ENCODE measurements at regions not wholly inside any gene's neighbourhood (a gene's known extent, or its start where the extent isn't known, plus 50 kb on each side); places are given as distances from the start of the nearest gene placed in this dataset.
"Not testable (repeated sequence)": the region's sequence is repeated elsewhere in the genome, so short reads cannot be mapped to it uniquely, and the experiment has no call there.

DNA sequence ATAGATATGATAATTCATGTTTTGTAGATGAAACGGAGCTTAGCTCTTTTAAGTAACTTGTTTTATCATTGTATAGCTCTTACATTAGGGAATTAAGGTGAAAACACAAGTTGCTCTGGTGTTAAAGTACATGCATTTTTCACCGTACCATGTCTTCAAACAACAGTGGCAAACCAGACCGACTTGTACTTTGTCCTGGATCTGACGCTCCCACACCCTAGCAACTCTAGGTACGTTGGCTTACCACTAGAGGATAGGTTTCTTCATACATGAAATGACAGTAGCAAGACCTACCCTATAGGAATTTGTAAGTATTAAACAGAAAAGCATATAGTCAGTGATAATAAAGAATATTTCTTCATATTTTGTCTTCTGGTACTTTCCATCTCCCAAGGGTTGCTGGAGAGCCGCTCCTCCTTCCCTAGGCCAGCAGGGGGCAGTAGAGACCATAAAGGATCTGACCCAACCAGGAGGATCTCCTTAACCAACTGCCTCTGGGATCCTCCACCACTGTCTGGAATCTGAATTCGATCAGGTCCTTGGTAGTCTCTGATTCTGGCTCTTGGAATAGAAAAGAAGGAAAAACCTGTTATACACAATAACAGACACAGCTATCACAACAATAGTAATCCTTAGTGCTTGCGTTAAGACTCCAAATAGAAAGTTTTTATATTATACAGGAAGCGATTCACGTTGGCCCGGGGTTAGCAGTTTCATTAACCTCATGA, 136.7 kb downstream of the CAVIN4 start:
- DNase-seq, result peak; percentile 40

DNA sequence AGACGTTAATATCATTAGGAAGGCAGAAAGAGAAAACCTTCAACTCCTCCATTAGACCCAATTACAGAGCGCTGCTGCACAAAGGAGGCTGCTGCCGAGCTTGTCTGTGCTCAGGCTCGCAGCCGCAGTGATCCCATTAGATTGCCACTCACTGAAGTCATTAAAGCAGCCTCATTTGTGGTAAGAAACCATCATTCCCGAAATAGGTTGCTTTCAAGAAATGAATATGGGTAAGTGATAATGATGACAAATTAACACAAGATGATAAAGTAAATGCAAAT, 137.2 kb downstream of the CAVIN4 start:
- DNase-seq, result no peak

DNA sequence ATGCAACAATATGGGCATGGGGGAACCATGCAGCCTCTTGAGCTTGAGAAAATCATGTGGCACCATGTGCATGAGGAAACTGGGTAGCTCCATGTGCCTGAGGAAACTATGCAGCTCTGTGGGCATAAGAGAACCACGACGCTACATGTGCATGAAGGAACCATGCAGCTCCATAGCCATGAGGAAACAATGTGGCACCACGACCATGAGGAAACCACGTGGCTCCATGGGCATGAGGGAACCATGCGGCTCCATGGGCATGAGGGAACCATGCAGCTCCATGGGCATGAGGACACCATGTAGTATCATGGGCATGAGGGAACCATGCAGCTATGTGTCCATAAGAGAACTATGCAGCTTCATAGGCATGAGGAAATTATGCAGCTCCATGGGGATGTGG, 140.8 kb downstream of the CAVIN4 start:
- DNase-seq, result no peak

DNA sequence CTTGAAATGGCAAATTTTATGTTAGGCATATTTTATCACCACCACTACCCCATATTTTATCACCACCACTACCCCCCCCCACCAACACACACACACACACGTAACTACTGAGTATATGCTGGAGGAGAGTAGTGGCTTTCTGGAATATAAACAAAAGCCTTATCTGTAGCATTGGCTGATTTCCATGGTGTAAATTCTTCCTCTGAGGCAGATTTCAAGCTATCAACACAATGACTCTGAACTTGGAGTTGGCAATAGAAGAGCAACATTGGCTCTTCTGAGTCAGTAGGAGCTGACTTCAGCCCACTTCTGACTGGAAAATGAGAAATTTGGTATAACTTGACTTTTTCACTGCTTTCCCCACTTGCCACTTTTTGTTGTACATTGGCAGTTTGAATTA, 143.0 kb downstream of the CAVIN4 start:
- DNase-seq, result no peak

DNA sequence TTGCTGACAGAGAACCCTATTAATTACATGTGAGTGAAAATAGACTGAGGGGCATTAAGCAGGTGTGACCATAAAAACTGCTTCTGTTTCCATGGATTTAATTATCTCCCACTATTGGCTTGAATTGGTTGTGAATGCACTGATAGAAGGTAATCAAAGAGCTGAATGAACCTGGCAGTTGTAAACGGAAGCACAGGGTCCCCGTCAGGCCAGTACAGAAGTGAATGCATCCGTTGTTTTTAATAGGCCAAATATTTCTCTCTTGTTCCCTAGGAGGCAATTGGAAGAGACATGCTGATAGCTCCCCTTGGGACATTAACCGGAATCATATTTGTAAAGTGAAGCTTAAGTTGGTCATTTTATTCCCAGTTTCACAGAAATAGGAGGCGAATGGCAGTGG, 147.0 kb downstream of the CAVIN4 start:
- no peak for DNase-seq

DNA sequence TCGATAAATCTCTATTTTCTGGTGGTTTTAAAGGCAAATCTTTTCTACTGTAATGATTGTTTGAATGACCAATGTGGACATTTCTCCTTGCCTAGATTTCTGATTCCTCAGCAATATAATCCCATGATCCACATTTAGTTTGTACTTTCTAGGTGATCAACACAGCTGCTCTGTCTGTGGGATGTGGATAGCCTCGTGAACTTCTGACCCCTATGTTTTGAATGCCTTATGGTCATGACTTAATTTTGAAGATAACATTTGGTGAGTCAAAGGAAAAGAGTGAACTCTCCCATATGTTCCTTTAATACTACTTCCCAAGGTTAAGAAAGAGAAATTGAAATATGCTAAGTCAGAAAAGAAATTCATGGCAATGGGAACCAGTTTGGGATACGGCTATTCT, 147.5 kb downstream of the CAVIN4 start:
- DNase-seq, result no peak

DNA sequence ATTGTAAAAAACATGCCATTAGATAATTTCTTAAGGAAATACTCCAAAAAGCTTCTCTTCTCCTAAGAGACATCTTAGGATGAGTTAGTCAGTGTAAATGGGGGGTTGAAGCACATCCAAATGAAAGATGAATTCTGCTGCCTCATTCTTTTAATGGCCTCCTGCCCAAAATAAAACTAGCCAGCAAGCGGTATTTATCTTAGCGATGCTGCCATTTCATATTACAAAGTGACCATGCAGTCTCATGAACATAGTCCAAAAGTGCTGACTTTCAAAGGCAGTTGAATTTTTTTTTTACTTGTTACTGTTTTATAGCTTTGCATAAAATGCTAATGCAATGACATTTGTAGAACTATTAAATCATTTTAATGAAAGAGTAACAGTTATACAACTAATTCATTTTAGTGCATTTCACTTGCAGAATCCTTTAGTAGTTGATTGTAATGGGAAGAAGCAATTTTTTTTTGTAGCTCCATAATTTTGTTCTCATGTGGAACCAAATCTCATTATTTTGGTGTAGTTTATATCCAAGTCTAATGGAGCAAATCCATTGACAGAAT, 151.5 kb downstream of the CAVIN4 start:
- DNase-seq, result no peak

DNA sequence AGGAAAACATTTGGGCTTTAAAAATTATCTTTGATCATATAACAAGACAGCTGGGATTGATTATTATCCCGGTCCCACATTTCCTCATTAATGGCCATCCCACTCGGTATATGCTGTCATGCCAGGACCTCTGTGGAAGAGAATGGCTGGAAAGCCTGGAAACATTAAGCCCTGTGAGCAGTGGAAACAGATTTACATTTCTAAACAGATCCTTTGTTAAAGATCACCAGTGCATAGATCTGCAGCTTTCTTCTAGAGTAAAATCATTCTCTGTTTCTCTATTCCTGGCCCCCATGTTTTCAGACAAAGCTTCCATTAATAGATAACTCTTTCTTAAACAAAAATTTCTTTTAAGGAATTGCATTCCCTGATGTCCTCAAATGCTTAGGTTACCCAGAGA, 152.2 kb downstream of the CAVIN4 start:
- DNase-seq, result no peak

DNA sequence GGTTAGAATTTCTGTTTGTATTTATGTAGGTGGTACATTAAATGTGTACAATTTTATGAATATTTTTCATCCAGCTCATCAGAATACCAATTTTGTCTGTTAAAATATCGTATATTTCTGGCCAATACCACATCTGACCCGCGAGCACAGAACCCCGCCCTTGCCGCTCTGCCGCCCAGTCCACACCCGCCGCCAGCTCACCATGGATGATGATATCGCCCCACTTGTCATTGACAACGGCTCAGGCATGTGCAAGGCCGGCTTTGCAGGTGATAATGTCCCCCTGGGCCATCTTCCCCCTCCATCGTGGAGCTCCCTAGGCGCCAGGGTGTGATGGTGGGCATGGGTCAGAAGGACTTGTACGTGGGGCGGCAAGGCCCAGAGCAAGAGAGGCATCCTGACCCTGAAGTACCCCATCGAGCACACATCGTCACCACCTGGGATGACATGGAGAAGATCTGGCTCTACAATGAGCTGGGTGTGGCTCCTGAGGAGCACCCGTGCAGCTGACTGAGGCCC, 153.2 kb downstream of the CAVIN4 start:
- DNase-seq, result no peak

DNA sequence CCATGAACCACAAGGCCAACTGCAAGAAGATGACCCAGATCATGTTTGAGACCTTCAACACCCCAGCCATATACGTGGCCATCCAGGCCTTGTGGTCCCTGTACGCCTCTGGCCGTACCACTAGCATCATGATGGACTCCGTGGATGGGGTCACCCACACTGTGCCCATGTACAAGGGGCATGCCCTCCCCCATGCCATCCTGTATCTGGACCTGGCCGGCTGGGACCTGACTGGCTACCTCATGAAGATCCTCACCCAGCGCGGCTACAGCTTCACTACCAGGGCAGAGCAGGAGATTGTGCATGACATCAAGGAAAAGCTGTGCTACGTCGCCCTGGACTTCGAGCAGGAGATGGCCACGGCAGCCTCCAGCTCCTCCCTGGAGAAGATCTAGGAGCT, 153.7 kb downstream of the CAVIN4 start:
- no peak for DNase-seq

DNA sequence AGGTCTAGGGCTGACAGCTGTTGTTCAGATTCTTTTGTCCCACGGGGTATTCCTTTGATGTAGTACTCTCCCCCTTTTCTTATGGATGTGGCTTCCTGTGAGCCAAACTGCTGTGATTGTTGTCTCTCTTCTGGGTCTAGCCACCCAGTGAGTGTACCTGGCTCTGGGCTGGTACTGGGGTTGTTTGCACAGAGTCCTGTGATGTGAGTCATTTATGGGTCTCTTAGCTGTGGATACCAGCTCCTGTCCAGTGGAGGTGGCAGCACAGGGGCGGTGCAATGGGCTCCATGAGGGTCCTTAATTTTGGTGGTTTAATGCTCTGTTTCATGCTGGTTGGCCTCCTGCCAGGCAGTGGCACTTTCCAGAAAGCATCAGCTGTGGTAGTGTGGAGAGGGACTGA, 161.3 kb downstream of the CAVIN4 start:
- DNase-seq, result no peak

DNA sequence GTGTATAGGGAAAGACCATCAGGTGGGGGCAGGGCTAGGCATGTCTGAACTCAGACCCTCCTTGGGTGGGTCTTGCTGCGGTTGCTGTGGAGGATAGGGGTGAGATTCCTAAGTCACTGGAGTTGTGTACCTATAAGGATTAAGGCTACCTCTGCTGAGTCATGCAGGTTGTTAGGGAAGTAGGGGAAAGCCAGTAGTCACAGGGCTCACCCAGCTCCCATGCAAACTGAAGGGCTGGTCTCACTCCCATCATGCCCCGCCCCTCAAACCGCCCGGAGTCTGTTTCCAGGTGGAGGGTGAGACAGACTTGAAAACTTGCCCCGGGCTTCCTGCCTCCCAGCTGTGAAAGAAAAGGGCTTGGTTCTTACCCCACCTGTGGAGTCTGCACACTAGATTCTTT, 161.8 kb downstream of the CAVIN4 start:
- no peak for DNase-seq

DNA sequence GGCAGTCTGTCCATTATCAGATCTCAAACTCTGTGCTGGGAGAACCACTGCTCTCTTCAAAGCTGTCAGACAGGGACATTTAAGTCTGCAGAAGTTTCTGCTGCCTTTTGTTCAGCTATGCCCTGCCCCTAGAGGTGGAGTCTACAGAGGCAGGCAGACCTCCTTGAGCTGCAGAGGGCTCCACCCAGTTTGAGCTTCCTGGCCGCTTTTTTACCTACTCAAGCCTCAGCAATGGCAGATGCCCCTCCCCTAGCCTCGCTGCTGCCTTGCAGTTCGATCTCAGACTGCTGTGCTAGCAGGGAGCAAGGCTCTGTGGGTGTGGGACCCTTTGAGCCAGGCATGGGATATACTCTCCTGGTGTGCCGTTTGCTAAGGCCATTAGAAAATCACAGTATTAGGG, 171.1 kb downstream of the CAVIN4 start:
- DNase-seq, result not testable (repeated sequence)

DNA sequence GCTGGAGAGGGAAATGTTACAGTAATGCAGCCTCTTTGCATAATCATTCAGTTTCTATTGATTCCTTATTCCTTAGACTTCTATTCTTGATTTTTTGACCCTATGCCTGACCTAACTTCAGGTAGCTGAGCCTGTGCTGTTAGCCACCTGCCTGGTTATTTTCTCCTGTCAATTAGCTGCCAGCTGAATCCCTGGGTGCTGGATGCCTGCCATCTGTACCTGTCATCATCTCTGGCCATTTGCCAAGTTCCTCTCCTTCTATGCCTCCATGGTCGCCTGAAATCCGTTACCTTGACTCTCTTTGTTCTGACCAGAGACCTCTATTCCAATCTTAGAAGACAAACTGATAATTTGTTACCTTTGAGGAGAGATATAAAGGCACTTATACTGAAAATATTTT, 178.3 kb downstream of the CAVIN4 start:
- no peak for DNase-seq

DNA sequence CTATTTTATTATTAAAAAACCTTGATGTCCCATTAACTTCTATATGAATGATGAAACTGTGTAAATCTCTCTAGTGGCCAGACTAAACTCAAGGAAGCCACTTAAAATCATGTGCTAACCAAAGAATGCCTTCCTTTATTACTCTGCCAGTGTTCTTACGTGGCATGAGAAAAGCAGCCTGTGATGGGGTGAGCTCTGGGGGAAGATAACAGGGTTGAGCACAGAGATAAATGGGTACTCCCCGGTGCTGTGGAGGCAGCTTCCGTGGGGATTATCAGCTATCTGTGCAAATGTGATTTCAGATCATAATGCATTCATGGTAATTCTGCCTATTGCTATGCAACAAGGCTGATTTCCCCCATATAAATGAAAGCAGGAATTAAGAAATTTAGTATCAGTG, 181.3 kb downstream of the CAVIN4 start:
- no peak for DNase-seq

DNA sequence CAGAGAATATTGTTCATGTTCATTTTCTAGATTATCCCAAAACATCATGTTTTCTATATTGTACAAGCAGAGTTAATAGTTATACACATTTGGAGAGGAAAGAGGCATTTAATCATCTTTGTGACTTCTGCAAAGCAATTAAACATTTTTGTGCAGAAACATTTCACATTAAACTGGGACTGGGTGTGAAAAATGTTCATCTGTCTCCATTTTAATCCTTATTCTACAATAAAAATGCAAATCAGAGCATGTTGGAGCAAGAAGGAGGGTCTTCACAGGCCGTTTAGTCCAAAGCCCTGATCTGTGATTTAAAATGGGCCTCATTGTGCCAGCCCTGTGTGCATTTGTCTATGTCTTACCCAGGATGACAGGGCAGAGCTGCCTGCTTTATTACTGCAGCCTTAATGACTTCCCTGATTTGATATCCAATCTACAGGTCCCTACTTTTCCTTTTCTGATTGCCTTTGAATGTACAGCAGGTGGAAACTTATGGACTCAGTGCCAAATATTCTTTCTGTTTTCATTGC, 183.5 kb downstream of the CAVIN4 start:
- no peak for DNase-seq

DNA sequence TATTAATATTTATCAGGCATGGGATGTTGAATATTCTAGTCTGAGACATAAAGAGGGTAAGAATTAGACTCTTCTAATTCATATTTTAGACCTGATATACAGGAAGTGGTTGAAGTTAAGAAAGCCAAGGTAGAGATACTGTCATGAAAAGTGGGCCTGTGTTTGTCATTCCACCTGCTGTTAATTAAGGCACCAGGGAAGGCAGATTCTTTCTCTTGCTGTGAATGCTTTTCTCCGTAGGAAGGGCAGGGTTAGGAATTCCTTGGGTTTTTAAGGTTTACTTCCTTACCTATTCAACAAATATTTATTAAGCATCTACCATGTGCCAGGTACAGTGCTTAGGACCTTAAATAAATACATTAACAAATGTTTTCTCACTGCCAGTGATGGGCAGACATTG, 196.4 kb downstream of the CAVIN4 start:
- DNase-seq, result no peak

DNA sequence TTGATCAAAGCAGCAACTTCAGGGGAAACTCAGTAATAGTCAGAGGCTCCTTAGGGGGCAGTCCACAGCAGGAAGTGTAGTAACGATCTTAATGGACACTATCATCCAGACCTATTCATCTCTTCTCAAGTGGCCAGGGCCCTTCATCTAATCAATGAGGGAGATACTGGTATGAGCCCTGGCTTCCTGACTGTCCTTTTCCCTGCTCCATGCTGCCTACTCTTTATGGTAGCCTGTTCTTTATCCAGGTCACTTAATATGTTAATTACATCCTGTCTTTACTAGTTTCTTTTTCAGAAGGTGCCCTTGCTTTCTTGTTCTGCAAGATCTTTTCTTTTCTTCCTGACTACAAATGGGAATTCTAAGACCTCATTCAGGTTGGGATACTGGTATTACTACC, 197.1 kb downstream of the CAVIN4 start:
- DNase-seq, result no peak

DNA sequence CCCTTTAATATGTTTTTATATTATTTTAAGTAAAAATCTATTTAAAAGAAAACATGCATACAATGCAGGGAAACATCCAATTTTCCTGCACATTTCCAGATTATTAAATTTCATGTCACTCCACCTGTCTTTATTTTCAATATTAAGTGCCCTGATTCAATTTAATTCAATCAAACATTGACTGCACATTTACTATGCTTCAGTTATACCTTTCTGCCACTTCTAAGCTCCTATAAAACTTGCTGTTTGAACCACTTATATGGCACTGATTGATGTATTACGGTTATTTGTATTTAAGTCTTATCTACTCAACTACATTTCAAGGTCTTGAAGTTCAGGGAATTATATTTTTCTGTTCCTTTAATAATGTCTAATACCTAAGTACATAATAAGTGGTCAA, 198.0 kb downstream of the CAVIN4 start:
- DNase-seq, result no peak

DNA sequence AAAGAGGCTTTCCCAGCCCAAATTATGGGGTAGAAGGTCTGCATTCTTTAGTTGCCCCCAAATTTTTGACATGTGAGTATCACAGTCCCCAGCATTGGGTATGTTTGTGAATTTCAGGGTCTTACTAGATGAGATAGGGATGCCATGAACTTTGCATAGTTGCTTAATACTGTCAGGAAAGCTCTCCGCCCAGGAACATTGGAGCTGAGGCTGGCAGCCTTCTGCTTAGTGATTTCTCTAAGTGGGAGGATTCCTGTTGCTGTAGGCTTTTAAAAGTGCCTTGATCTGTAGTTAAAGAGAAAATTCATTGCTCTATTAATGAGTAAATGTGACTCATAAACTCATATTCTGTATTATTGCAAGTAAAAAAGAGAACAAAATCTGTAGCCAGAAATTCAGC, 206.9 kb downstream of the CAVIN4 start:
- DNase-seq, result no peak

DNA sequence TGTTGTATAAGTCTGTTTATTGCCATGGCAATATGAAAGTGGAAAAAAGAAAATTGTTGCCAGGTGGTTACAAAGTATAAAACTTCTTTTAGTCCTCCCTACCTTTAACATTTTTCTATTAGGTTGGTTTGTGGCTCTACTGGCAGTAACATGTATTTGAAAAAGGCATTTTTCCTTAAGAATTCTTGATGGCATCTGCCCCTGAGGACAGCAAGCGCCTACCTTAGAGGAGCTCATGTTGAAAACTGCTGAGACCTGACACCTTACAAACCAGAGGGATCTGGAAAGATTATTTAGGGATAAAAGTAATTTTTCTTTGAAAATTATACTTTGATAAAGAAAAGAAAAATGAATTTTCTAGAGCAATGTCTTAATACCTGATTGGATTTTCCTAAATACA, 208.1 kb downstream of the CAVIN4 start:
- no peak for DNase-seq

DNA sequence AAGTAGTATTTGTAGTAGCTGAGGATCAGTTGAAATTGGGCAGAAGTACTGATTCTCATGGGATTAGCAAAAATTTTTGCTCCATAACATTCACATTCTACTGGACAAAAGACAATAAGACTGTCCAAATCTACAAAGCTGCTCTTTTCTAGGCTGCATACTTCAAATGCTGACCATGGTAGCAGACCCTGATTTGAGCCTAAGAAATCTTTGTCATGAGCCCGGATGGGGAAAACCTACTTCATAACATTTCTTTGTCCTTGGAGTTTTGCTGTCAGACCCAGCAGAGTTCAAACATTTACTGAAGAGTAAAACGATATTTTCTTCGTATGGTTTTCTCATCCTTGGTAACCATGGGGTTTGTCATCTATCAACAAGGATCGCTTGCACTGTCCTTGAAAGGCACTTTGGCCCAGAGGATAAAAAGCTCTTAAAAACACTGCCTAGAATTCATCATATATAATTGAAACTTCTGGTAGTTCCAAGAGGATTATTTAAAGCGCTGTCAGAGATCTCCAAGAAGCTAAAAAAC, 216.9 kb downstream of the CAVIN4 start:
- no peak for DNase-seq

DNA sequence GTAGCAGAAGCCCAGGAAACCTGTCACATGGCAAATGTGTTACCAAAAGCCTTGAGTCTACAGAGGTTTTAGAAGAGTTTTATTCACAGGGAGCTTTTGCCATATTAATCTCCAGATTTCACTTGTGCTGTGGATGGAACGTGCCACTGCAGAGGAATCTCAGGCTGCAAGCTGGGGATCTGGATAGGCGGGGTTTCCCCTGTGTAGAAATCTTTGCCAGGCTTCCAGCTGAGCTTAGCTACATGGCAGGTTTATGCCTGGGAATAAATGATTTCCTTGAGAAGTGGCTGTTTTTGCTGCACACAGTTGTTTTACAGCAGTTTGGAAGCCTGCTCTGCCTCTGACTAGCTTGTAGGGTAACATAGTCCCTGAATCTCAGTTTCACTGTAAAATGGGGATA, 224.6 kb upstream of the PLPPR1 start:
- no peak for DNase-seq

DNA sequence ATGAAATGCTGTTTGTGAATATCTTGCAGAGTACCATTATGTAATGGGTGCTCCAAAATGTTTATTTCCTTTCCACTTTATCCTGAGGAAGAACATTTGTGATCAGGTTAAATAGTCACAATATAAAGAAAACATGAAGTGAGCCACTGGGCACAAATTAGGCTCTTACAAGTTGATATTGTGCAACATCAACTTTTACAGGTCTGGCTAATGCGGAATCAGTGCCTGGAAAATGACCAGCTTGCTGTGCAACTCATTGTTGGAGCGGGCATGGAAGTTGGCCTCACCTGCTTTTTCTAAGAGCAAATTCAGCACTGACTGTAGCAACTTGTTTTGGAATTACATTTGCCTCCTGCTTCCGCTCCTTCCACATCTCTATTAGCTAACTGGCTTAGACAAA, 216.9 kb upstream of the PLPPR1 start:
- DNase-seq, result no peak

DNA sequence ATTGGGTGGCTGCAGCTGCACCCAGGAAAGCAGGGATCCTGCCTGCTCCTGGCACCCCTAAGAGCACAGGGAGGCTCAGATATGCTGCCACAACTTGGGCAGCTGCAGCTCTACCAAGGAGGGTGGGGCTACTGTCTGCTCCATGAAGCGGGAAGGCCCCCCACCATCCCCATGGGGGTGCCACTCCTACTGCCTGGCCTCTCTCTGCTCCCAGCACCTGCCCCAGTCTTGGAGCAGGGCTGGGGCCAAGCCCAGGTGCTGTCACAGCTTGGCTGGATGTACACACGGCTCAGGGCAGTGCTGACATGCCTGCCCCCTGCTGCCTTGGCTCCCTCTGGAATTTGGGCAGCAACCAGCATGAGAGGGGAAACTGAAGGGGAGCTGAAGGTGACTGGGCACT, 214.7 kb upstream of the PLPPR1 start:
- DNase-seq, result no peak

Measured in 8988T (cell line).